ENCODE measurements at regions not wholly inside any gene's neighbourhood (a gene's known extent, or its start where the extent isn't known, plus 50 kb on each side); places are given as distances from the start of the nearest gene placed in this dataset.

DNA sequence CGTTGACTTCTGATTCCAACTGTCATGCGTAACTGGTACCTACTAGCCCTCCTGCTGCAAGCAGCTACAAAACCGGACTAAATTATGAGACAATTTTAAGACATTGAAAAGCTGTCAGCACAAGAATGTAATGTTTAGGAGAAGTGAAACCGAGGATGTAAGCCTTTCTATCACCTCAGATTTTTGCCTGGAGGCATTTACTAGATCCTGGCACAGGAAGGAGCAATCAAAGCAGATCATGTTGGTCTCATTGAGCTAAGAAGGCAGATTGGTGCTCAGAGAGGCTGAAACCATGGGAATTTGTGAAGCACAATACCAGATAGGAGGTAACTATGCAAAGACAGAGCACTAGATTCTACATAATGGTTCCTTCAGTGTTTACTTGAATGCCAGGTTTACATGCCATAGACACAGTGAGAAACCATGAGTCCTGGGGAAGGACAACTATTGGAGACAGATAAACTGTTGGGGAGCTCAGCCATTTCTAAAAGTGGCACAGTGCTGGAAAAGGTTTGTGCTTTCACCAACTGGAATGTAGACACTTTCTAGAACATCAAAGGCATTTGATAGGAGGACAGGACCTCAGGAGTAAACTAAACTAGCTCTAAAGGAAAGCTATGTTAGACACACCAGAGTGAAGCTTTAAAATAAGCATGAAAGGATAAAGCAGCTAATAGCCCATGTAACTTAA lies 179.4 kb downstream of the LYPLAL1 start:
- Histone ChIP-seq H3K4me3 (ENCODE audit: insufficient read depth, low read depth, low read length) (no peak overlapping the region), H3K4me1 (ENCODE audit: control insufficient read depth, insufficient read depth, low read length) (no peaks in the 10 kb centered on the region), H3K27ac (ENCODE audit: insufficient read depth, low read depth, low read length, poor library complexity, severe bottlenecking) (no peak overlapping the region), H3K36me3 (ENCODE audit: control insufficient read depth, insufficient read depth, low read length) (no peaks in the 10 kb centered on the region), H3K27me3 (ENCODE audit: control insufficient read depth, insufficient read depth, low read length, poor library complexity, severe bottlenecking) (no peaks in the 10 kb centered on the region), H3K9me3 (ENCODE audit: control insufficient read depth, low read length) (no peaks in the 10 kb centered on the region)
- WGBS, 2 experiments: 92 to 93% methylated on average over 4 of the region's 4 CpGs

DNA sequence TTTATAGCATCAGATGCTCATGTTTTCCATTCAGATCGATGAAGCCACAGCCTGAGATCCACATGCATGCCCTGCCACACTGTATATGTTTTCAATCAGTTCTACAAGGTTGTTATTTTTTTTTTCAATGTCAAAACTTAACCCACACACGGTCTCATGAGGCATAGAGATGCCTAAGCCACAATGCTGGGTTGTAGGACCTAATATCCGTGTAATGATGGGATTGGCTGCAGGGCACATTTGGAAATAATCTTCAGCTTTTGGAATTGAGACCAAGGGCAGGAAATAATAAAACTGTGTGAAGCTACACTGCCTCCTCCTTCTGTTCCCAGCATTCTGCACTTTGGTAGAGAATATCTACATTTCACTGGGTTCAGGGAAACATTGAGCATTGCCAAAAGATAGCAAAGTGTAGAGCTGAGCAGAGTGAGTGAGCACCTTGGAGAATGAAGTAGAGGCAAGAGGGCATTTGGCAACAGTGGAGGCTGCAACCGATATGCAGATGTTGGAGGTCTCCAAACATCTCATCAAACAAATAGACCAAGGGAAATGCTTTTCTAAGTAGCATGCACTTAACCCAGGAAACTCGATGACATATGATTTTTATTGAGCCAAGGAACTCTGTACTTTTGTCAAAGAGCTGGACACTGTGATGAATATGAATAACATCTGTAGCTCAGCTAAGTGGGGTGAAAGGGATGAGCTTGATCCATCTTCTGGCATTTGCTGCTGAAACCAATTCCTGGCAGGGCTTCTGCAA lies 176.7 kb downstream of the LYPLAL1 start:
- 90% methylated on average over 5 of the region's 5 CpGs for WGBS, 2 experiments
- Histone ChIP-seq H3K27ac (ENCODE audit: insufficient read depth, low read depth, low read length, poor library complexity, severe bottlenecking) (no peak overlapping the region), H3K4me3 (ENCODE audit: insufficient read depth, low read depth, low read length) (no peak overlapping the region), H3K4me1 (ENCODE audit: control insufficient read depth, insufficient read depth, low read length) (no peaks in the 10 kb centered on the region), H3K9me3 (ENCODE audit: control insufficient read depth, low read length) (no peaks in the 10 kb centered on the region), H3K27me3 (ENCODE audit: control insufficient read depth, insufficient read depth, low read length, poor library complexity, severe bottlenecking) (no peaks in the 10 kb centered on the region), H3K36me3 (ENCODE audit: control insufficient read depth, insufficient read depth, low read length) (no peaks in the 10 kb centered on the region)

GRCh38 chr1:219347921-219348391 lies 174.3 kb downstream of the LYPLAL1 start:
- Histone ChIP-seq H3K9me3 (ENCODE audit: control insufficient read depth, low read length) (no peaks in the 10 kb centered on the region), H3K36me3 (ENCODE audit: control insufficient read depth, insufficient read depth, low read length) (no peaks in the 10 kb centered on the region), H3K27me3 (ENCODE audit: control insufficient read depth, insufficient read depth, low read length, poor library complexity, severe bottlenecking) (no peaks in the 10 kb centered on the region), H3K27ac (ENCODE audit: insufficient read depth, low read depth, low read length, poor library complexity, severe bottlenecking) (no peak overlapping the region), H3K4me1 (ENCODE audit: control insufficient read depth, insufficient read depth, low read length) (no peaks in the 10 kb centered on the region), H3K4me3 (ENCODE audit: insufficient read depth, low read depth, low read length) (no peak overlapping the region)
- WGBS, 2 experiments: 89 to 92% methylated on average over 5 of the region's 5 CpGs

DNA sequence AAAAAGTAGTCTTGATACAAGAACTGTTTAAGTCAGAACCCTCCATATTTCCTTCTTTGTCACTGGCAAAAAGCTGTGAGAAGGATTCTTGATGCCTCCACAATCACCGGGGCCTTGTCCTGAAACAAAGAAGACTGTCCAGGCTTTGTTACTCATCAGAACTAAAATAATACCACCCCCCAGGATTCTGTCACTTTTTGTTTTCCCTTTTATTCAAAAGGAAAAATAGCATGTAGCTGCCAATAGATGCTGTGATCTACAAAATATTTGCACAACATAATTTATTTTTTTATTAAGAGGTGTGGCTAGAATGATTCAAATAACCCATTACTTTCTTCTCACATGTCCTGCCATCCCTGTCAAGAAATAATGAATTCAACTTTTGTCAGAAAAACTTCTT lies 173.7 kb downstream of the LYPLAL1 start:
- no peaks in the 10 kb centered on the region for H3K36me3 ChIP-seq (ENCODE audit: control insufficient read depth, insufficient read depth, low read length)
- H3K27me3 ChIP-seq (ENCODE audit: control insufficient read depth, insufficient read depth, low read length, poor library complexity, severe bottlenecking): no peaks in the 10 kb centered on the region
- no peaks in the 10 kb centered on the region for H3K4me1 ChIP-seq (ENCODE audit: control insufficient read depth, insufficient read depth, low read length)
- H3K4me3 ChIP-seq (ENCODE audit: insufficient read depth, low read depth, low read length): no peak overlapping the region
- no peak overlapping the region for H3K27ac ChIP-seq (ENCODE audit: insufficient read depth, low read depth, low read length, poor library complexity, severe bottlenecking)
- WGBS, 2 experiments: 65 to 83% methylated on average over 1 of the region's 1 CpG
- H3K9me3 ChIP-seq (ENCODE audit: control insufficient read depth, low read length): peaks cover under 1% of the 10 kb centered on the region

DNA sequence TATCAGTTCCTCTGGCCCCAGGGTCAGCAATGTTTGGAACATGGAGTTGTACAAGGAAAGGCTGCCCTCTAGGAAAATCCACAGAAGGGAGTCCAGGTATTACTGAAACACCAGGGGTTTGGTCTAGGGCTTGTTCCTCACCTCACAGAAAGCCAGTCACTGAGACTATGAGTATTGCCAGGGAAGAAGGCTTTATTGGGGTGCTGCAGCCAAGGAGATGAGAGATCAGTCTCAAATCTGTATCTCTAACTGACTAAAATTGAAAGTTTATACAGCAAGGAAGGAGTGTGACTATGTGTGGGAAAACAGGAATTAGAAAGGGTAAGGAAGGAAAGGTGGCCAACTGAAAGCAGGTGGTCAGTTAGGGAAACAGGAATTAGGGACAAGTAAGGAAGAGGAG lies 172.3 kb downstream of the LYPLAL1 start:
- peaks cover 2% of the 10 kb centered on the region for H3K9me3 ChIP-seq (ENCODE audit: control insufficient read depth, low read length)
- H3K27me3 ChIP-seq (ENCODE audit: control insufficient read depth, insufficient read depth, low read length, poor library complexity, severe bottlenecking): no peaks in the 10 kb centered on the region
- no peak overlapping the region for H3K4me3 ChIP-seq (ENCODE audit: insufficient read depth, low read depth, low read length)
- no peaks in the 10 kb centered on the region for H3K4me1 ChIP-seq (ENCODE audit: control insufficient read depth, insufficient read depth, low read length)
- no peak overlapping the region for H3K27ac ChIP-seq (ENCODE audit: insufficient read depth, low read depth, low read length, poor library complexity, severe bottlenecking)
- no peaks in the 10 kb centered on the region for H3K36me3 ChIP-seq (ENCODE audit: control insufficient read depth, insufficient read depth, low read length)

DNA sequence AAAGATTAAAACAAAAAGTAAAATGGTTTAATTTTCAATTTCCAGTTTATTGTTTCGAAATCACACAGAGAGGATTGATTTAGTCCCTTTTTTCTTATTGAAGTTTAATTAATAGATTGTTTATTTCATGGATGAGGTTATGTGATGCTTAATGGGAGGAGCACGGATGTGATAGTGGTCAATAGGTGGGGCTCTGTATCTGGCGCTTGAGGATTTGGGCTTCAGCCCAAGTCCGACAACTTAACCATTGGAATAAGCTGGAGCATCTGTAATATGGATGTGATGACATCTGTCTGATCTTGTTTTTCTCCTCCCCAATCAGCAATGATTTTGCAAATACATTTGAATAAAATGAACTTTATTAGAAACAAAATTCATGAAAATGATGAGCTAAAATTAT lies 169.2 kb downstream of the LYPLAL1 start:
- no peak overlapping the region for H3K4me3 ChIP-seq (ENCODE audit: insufficient read depth, low read depth, low read length)
- H3K9me3 ChIP-seq (ENCODE audit: control insufficient read depth, low read length): peaks cover 2% of the 10 kb centered on the region
- H3K36me3 ChIP-seq (ENCODE audit: control insufficient read depth, insufficient read depth, low read length): no peaks in the 10 kb centered on the region
- H3K4me1 ChIP-seq (ENCODE audit: control insufficient read depth, insufficient read depth, low read length): no peaks in the 10 kb centered on the region
- WGBS, 2 experiments: 93 to 96% methylated on average over 3 to 4 of the region's 4 CpGs
- H3K27ac ChIP-seq (ENCODE audit: insufficient read depth, low read depth, low read length, poor library complexity, severe bottlenecking): no peak overlapping the region
- no peaks in the 10 kb centered on the region for H3K27me3 ChIP-seq (ENCODE audit: control insufficient read depth, insufficient read depth, low read length, poor library complexity, severe bottlenecking)

DNA sequence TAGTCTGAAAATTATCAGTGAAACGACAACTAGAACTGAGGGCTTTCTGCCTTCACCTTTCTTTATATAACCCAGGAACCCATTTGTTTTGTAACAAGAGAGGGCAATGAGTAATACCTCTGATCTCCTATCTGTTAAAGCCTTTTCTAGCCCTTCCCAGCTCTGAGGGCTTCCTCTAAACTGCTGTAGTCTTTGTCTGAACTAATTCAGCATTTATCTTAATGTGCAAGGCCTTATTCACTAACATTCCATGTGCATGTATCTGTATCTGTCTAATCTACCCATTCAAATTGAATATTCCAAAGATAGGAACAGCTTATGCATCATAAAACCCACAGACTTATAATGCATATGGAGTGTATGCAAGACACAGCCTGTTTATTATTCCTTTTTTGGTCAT lies 167.1 kb downstream of the LYPLAL1 start:
- no peak overlapping the region for H3K27ac ChIP-seq (ENCODE audit: insufficient read depth, low read depth, low read length, poor library complexity, severe bottlenecking)
- H3K4me1 ChIP-seq (ENCODE audit: control insufficient read depth, insufficient read depth, low read length): no peaks in the 10 kb centered on the region
- H3K36me3 ChIP-seq (ENCODE audit: control insufficient read depth, insufficient read depth, low read length): no peaks in the 10 kb centered on the region
- peaks cover 2% of the 10 kb centered on the region for H3K9me3 ChIP-seq (ENCODE audit: control insufficient read depth, low read length)
- WGBS, 2 experiments: 60 to 64% methylated on average over 1 of the region's 1 CpG
- H3K27me3 ChIP-seq (ENCODE audit: control insufficient read depth, insufficient read depth, low read length, poor library complexity, severe bottlenecking): no peaks in the 10 kb centered on the region
- H3K4me3 ChIP-seq (ENCODE audit: insufficient read depth, low read depth, low read length): no peak overlapping the region

- H3K27ac ChIP-seq (ENCODE audit: insufficient read depth, low read depth, low read length, poor library complexity, severe bottlenecking): no peak overlapping the region
- no peaks in the 10 kb centered on the region for H3K36me3 ChIP-seq (ENCODE audit: control insufficient read depth, insufficient read depth, low read length)
- H3K9me3 ChIP-seq (ENCODE audit: control insufficient read depth, low read length): peaks cover 2% of the 10 kb centered on the region
- 100% methylated on average over 1 of the region's 1 CpG for WGBS, 2 experiments
- no peak overlapping the region for H3K4me3 ChIP-seq (ENCODE audit: insufficient read depth, low read depth, low read length)
- no peaks in the 10 kb centered on the region for H3K27me3 ChIP-seq (ENCODE audit: control insufficient read depth, insufficient read depth, low read length, poor library complexity, severe bottlenecking)
- H3K4me1 ChIP-seq (ENCODE audit: control insufficient read depth, insufficient read depth, low read length): no peaks in the 10 kb centered on the region
These were observed 165.8 kb downstream of the LYPLAL1 start for GRCh38 chr1:219339466-219339865.

DNA sequence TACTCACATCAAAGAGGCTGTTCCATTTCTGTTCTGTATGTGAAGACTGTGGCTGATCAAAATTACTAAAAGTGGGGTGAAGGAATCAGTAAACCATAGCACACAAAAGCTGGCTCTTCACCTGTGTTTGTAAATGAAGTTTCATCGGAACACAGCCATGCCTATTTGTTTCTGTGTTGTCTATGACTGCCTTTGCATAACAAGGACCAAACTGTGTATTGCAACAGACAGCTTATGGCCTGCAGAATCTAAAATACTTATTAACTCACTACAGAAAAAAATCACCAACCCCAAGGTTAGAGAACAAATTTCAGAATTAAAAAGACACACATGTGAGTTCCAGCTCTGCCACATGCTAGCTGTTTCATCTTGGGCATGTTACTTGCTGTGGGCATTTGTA lies 163.9 kb downstream of the LYPLAL1 start:
- Histone ChIP-seq H3K27me3 (ENCODE audit: control insufficient read depth, insufficient read depth, low read length, poor library complexity, severe bottlenecking) (no peaks in the 10 kb centered on the region), H3K36me3 (ENCODE audit: control insufficient read depth, insufficient read depth, low read length) (no peaks in the 10 kb centered on the region), H3K4me1 (ENCODE audit: control insufficient read depth, insufficient read depth, low read length) (no peaks in the 10 kb centered on the region), H3K9me3 (ENCODE audit: control insufficient read depth, low read length) (peaks cover 2% of the 10 kb centered on the region), H3K4me3 (ENCODE audit: insufficient read depth, low read depth, low read length) (no peak overlapping the region), H3K27ac (ENCODE audit: insufficient read depth, low read depth, low read length, poor library complexity, severe bottlenecking) (no peak overlapping the region)
- WGBS, 2 experiments: 88 to 95% methylated on average over 1 of the region's 1 CpG

GRCh38 chr1:219333626-219334025 lies 159.9 kb downstream of the LYPLAL1 start:
- Histone ChIP-seq H3K4me1 (ENCODE audit: control insufficient read depth, insufficient read depth, low read length) (no peaks in the 10 kb centered on the region), H3K9me3 (ENCODE audit: control insufficient read depth, low read length) (no peaks in the 10 kb centered on the region), H3K27ac (ENCODE audit: insufficient read depth, low read depth, low read length, poor library complexity, severe bottlenecking) (no peak overlapping the region), H3K36me3 (ENCODE audit: control insufficient read depth, insufficient read depth, low read length) (no peaks in the 10 kb centered on the region), H3K27me3 (ENCODE audit: control insufficient read depth, insufficient read depth, low read length, poor library complexity, severe bottlenecking) (no peaks in the 10 kb centered on the region), H3K4me3 (ENCODE audit: insufficient read depth, low read depth, low read length) (no peak overlapping the region)
- WGBS, 2 experiments: 84 to 90% methylated on average over 1 of the region's 1 CpG
